Amniotic stem cell (primary cell): ENCODE measurements at regions not wholly inside any gene's neighbourhood (a gene's known extent, or its start where the extent isn't known, plus 50 kb on each side); places are given as distances from the start of the nearest gene placed in this dataset.

Experiments
- DNase-seq: peaks from one replicate; lab custom pipeline; 2025; lab: John Stamatoyannopoulos, UW

- no peak for DNase-seq
Observed at GRCh38 chr22:34743110-34743751, 322.7 kb upstream of the ISX start.

- DNase-seq = no peak
Observed at GRCh38 chr22:34760276-34761008, 305.5 kb upstream of the ISX start.

GRCh38 chr22:34761111-34761510 is 304.8 kb upstream of the ISX start:
- DNase-seq = no peak

- DNase-seq = no peak
Observed at GRCh38 chr22:34763496-34763895, 302.5 kb upstream of the ISX start.

- no peak for DNase-seq
Observed at GRCh38 chr22:34765115-34765514, 300.8 kb upstream of the ISX start.

- no peak for DNase-seq
Observed at GRCh38 chr22:34769361-34769760, 296.6 kb upstream of the ISX start.

GRCh38 chr22:34776817-34777216 is 289.1 kb upstream of the ISX start:
- no peak for DNase-seq

GRCh38 chr22:34781681-34782080 is 284.3 kb upstream of the ISX start:
- DNase-seq = no peak

GRCh38 chr22:34783436-34783835 is 282.5 kb upstream of the ISX start:
- DNase-seq = no peak

GRCh38 chr22:34784056-34784455 is 281.9 kb upstream of the ISX start:
- no peak for DNase-seq

GRCh38 chr22:34797826-34798225 is 268.1 kb upstream of the ISX start:
- DNase-seq = no peak

GRCh38 chr22:34798605-34799004 is 267.4 kb upstream of the ISX start:
- no peak for DNase-seq

- DNase-seq = peak; percentile 44
Observed at GRCh38 chr22:34800260-34800980, 265.5 kb upstream of the ISX start.

- no peak for DNase-seq
Observed at GRCh38 chr22:34801221-34801620, 264.7 kb upstream of the ISX start.

- DNase-seq = no peak
Observed at GRCh38 chr22:34804091-34804490, 261.9 kb upstream of the ISX start.

GRCh38 chr22:34804604-34805003 is 261.4 kb upstream of the ISX start:
- no peak for DNase-seq

GRCh38 chr22:34805771-34806170 is 260.2 kb upstream of the ISX start:
- no peak for DNase-seq

GRCh38 chr22:34808618-34809017 is 257.3 kb upstream of the ISX start:
- no peak for DNase-seq

- no peak for DNase-seq
Observed at GRCh38 chr22:34812631-34813030, 253.3 kb upstream of the ISX start.

GRCh38 chr22:34814260-34815025 is 251.5 kb upstream of the ISX start:
- DNase-seq = no peak

- no peak for DNase-seq
Observed at GRCh38 chr22:34829485-34829884, 236.5 kb upstream of the ISX start.

GRCh38 chr22:34834059-34834458 is 231.9 kb upstream of the ISX start:
- no peak for DNase-seq
